GM10266 (cell line): ENCODE measurements at regions not wholly inside any gene's neighbourhood (a gene's known extent, or its start where the extent isn't known, plus 50 kb on each side); places are given as distances from the start of the nearest gene placed in this dataset.

Experiments
- DNase-seq: peaks from one replicate; pipeline ENCODE4 v3.0.0; 2012; ENCODE audit errors: extremely low spot score
- TF ChIP-seq, protein P1 (sequence below): IDR thresholded peaks from 2 replicates; pipeline ENCODE4 v1.5.1; 2012; ENCODE audit warnings: mild to moderate bottlenecking, low read depth; ENCODE audit not compliant: control insufficient read depth, insufficient read depth; ENCODE audit errors: missing control alignments

DNA sequence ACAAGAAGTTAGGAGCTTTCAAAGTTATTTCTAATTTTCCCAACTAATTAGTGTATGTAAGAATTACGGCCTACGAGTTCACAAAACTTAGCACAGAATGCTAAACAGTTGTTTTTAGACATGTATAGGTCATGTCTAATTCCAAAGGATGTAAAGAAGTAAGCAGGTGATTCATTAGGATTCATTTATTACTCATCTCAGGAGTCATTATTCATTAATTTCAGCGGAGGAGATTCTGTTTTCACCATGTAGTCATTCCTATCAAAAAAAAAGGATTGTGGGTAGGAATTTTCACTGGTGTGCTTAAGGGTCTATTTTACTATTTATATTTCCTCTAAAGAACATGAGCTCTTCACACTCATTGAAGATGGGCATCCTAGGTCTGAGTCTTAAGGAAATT is 532.2 kb downstream of the ACTL7B start:
- TF ChIP-seq, protein P1, sequence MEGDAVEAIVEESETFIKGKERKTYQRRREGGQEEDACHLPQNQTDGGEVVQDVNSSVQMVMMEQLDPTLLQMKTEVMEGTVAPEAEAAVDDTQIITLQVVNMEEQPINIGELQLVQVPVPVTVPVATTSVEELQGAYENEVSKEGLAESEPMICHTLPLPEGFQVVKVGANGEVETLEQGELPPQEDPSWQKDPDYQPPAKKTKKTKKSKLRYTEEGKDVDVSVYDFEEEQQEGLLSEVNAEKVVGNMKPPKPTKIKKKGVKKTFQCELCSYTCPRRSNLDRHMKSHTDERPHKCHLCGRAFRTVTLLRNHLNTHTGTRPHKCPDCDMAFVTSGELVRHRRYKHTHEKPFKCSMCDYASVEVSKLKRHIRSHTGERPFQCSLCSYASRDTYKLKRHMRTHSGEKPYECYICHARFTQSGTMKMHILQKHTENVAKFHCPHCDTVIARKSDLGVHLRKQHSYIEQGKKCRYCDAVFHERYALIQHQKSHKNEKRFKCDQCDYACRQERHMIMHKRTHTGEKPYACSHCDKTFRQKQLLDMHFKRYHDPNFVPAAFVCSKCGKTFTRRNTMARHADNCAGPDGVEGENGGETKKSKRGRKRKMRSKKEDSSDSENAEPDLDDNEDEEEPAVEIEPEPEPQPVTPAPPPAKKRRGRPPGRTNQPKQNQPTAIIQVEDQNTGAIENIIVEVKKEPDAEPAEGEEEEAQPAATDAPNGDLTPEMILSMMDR: no peak
- DNase-seq: no peak

DNA sequence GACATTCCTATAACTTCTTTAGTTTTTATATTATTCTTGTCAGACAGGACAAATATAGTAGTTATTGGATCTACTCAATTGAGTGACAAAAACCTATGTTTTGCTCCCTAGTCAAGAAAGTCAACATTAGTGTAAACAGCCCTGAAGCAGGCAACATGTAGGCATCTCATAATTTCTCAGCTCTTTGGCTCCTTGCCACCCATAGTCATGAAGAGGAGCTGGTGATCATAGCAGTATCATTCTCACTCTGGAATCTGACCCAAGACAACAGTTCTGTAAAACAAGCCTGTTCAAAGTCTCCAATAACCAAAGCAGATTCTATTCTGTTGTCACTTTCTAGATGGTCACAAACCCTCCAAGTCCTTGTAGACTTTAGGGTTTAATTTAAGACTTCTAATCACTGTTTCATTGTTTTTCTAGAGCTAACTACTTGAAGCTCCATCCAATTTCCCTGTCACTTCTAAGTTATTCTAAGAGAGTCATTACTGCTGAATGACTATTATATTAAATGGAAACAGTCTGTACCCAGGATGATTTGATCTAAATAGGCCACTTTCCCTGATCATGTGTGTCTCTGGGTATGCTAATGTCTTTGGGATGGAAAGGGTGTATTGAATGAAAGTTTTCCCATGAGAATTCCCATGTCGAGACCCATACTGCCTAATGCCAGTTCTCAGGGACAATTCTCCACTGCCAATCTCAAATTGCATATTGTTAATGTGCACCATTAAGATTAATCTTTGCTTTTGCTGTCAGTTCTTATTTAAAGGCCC is 533.3 kb downstream of the ACTL7B start:
- DNase-seq: no peak
- TF ChIP-seq, protein P1: no peak

DNA sequence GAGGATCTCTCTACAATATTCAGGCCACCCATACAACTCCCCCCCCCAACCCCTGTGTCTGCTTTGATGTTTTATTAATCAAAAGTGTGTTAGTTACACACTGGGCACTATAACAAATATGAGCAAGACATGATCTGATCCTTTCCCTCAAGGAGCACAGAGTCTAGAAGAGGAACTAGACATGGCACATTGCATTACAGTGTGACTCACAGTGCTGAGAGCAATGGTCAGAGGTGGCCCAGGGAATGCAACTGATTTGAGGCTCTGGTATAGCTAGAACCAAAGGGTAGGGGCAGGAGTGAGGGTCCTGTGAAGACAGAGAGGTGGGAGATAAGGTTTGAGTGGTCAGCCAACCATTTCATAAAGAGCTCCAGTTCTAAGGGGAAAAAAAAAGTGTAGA is 539.2 kb downstream of the ACTL7B start:
- DNase-seq: no peak
- TF ChIP-seq, protein P1: no peak

DNA sequence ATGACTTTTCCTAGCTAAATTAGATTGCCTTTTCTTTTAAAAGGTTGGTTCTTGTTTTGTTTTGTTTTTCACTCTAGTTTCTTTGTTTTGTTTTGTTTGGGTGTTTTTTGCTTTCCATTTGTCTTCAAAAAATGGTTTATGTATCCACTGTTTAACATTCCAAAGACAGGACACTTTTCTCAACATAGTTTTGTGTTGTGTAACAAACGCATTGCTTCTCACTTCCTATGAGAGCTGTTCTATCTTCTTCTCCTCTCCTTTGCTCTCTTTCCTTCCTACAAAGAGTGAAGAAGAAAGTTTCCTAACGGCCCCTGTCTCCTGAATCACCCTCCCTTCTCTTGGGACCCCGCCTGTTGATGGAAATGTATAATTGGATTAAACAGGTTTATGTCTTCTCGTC is 539.7 kb downstream of the ACTL7B start:
- TF ChIP-seq, protein P1: no peak

DNA sequence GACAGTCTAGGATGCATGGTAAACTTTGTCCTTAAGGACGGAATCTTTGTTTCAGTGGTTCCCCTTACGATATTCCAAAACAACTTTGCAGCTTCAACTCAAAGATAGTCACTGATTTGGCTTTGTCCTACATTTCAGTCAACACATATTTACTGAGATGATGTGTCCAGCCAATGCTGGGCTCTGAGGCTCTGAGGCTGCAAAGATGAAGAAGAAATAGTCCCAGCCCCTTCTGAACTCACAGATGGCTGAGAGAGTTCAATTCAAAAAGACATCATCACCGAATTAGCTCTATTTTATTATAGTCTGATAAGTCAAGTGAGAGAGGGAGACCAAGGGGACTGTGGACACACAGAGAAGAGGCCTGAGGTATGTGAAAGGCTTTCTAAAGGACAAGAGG is 544.0 kb downstream of the ACTL7B start:
- TF ChIP-seq, protein P1: no peak
- DNase-seq: no peak

More for the DNA sequence above, 539.7 kb downstream of the ACTL7B start:
- no peak for DNase-seq

DNA sequence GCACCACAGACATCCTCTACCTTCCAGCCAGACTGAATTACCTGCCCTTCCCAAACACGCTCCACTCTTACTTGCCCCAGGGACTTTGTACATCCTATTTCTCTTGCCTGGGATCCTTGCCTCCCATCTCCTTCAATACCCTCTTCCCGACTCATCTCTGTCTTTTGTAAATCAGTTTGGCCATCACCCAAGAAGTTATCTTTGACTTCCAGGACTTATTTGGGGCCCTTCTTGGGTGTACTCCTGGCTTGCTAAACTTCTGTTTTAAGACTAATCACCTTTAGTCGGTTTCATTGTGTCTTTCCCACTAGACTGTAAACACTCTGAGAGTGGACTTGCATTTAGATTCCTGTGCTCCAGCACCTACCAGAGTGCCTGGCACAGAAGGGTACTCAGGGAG is 545.6 kb downstream of the ACTL7B start:
- DNase-seq: no peak

More for the DNA sequence above, 545.6 kb downstream of the ACTL7B start:
- TF ChIP-seq, protein P1: no peak
